ENCODE measurements at regions not wholly inside any gene's neighbourhood (a gene's known extent, or its start where the extent isn't known, plus 50 kb on each side); places are given as distances from the start of the nearest gene placed in this dataset.

DNA sequence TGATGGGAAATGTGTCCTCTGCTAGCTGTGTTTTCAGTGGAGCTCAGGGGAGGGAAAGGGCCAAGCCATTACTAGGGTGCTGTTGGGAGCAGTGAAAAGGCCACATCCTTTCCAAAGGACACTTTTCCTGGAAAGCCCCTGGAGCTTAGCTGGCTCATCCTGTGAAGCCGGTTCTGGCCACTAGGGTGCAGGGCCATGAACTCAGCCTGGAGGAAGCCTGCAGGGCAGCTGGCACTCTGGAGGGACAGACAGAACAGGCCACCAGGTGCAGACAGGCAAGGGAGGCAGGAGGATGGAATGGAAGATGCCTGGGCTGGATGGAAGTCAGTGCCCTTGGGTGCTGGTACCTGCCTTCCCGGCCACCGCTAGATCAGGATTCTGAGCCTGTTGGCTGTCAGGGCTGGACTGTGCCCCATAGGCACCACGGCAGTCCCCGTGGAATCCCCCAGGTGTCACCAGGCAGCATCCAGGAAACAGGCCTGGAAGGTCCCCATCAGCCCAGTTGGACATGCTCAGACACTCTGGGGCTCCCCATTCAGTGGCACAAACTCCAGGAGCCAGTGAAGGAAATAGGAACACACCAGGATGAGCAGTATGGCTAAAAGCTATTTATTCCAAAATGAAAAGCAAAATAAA is 76.2 kb upstream of the C2CD4B start:
- DNase-seq (ENCODE audit: low read depth), result no peak
- H3K4me3 ChIP-seq (ENCODE audit: control insufficient read depth, low read depth, low read length), result no peak overlapping the region
- TF ChIP-seq, protein P1, sequence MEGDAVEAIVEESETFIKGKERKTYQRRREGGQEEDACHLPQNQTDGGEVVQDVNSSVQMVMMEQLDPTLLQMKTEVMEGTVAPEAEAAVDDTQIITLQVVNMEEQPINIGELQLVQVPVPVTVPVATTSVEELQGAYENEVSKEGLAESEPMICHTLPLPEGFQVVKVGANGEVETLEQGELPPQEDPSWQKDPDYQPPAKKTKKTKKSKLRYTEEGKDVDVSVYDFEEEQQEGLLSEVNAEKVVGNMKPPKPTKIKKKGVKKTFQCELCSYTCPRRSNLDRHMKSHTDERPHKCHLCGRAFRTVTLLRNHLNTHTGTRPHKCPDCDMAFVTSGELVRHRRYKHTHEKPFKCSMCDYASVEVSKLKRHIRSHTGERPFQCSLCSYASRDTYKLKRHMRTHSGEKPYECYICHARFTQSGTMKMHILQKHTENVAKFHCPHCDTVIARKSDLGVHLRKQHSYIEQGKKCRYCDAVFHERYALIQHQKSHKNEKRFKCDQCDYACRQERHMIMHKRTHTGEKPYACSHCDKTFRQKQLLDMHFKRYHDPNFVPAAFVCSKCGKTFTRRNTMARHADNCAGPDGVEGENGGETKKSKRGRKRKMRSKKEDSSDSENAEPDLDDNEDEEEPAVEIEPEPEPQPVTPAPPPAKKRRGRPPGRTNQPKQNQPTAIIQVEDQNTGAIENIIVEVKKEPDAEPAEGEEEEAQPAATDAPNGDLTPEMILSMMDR (IDR thresholded peaks at IDR 0.05; ENCODE audit: control insufficient read depth, insufficient read depth, low read depth, low read length, missing control alignments), result peak; percentile 46

DNA sequence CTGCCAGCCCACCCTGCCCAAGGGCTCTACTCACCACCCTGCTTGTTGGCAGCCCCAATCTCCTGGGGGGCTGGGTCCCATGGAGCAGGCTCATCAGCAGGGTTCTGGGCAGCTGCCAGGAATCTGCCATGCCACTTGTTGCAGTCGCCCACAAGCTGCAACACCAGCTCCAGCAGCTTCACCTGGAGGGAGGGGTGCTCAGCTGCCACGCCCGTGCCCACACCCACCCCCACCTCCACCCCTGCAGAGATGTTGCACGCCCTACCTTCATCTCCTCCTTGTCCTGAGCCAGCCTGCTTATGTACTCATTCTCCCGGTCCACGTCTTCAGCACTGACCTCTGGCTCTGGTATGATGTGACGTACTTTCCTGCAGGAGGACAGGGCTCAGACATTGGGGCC is 77.9 kb upstream of the C2CD4B start:
- no peak for DNase-seq (ENCODE audit: low read depth)
- H3K4me3 ChIP-seq (ENCODE audit: control insufficient read depth, low read depth, low read length), result no peak overlapping the region
- TF ChIP-seq, protein P1 (IDR thresholded peaks at IDR 0.05; ENCODE audit: control insufficient read depth, insufficient read depth, low read depth, low read length, missing control alignments), result no peak

DNA sequence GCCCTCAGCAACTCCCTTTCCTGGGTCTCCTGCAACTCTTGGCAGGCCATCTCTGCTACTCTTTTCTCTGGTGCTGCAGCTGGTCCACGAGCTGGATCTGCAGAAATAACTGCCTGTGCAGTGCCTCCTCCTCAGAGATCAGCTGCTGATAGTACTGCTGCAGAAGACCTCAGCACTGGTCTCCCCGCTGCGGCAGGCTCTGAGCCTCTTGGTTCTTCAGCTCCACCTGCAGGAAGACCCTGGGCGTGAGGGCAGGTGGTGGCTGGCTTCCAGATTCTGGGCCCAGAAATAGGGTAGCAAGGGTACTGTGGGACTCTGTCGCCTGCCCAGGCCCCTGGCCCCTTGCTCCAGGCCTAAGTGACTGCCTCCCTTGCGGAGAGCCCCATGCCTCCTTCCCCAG is 79.7 kb upstream of the C2CD4B start:
- TF ChIP-seq, protein P1 (IDR thresholded peaks at IDR 0.05; ENCODE audit: control insufficient read depth, insufficient read depth, low read depth, low read length, missing control alignments), result no peak
- no peak overlapping the region for H3K4me3 ChIP-seq (ENCODE audit: control insufficient read depth, low read depth, low read length)

DNA sequence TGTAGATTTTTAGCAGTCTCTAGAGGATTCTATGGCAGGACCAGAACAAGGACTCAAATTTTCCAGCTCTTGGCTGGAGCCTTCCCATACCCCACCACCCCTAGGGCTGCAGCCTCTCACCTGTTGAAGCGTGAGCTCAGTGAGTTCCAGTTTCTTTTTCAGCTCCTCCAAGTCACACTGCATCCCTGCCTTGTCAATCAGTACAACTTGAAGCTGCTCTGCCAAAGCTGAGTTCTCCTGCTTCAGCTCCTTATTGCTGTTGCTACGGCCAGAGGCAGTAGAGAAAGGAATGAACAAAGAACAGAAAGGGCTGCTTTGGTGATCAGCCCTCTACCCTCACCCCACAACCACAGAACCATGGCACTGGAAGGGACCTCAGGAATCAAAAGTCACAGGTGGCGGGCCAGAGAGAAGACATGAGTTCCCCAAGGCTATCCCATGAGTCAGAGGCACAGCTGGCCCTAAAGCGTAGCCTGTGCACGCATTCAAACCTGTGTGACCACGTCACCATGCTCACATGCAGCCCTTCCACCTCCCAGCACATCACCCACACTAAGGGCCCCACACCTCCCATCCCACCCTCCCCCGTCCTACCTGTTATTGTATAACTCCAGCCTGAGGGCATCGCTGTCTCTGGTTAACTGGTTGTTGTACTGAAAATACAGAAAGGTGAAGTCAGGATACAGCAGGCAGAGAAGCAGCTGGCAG is 83.3 kb upstream of the C2CD4B start:
- no peak overlapping the region for H3K4me3 ChIP-seq (ENCODE audit: control insufficient read depth, low read depth, low read length)
- TF ChIP-seq, protein P1 (IDR thresholded peaks at IDR 0.05; ENCODE audit: control insufficient read depth, insufficient read depth, low read depth, low read length, missing control alignments), result no peak
- DNase-seq (ENCODE audit: low read depth), result no peak

More for the DNA sequence above, 79.7 kb upstream of the C2CD4B start:
- no peak for DNase-seq (ENCODE audit: low read depth)

DNA sequence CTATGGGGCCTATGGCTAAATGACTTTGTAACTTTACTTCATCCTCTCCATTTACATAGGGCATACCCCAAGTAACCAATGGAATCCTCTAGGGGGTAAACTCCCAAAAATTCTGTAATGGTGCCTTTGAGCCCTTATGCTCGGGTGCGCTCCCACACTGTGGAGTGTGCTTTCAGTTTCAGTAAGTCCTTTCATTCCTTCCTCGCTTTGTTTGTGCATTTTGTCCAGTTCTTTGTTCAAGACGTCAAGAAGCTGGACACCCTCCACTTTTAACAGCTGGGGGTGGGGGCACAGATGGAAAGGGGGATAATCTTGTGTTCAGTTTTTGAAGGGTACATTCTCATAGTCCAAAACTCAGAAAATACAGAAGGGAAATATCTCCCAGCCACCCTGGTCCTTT is 84.4 kb upstream of the C2CD4B start:
- no peak for DNase-seq (ENCODE audit: low read depth)
- no peak overlapping the region for H3K4me3 ChIP-seq (ENCODE audit: control insufficient read depth, low read depth, low read length)
- TF ChIP-seq, protein P1 (IDR thresholded peaks at IDR 0.05; ENCODE audit: control insufficient read depth, insufficient read depth, low read depth, low read length, missing control alignments), result no peak

DNA sequence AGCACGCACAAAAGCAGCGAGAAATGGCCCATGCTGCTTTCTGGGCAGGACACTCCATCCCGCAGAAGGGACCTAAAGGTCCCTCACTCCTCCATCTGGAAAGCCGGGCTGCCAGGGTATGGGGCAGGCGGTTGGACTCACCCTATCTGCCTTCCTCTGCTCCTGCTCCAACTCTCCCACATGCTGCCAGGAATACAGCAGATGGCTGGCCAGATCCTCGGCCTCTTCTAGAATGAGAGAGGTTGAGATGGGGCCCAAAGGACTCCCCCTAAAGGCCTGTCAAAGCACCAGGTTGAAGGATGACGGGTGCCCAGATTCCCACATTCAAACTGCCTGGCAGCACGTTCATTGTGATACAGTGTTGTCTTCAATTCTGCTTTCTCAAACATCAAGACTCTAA is 85.1 kb upstream of the C2CD4B start:
- H3K4me3 ChIP-seq (ENCODE audit: control insufficient read depth, low read depth, low read length), result no peak overlapping the region
- TF ChIP-seq, protein P1 (IDR thresholded peaks at IDR 0.05; ENCODE audit: control insufficient read depth, insufficient read depth, low read depth, low read length, missing control alignments), result no peak
- DNase-seq (ENCODE audit: low read depth), result no peak

Measured in AG09309 (cell line).